Suprapubic skin (tissue), 4 donors: ENCODE measurements at regions not wholly inside any gene's neighbourhood (a gene's known extent, or its start where the extent isn't known, plus 50 kb on each side); places are given as distances from the start of the nearest gene placed in this dataset.

Source experiments
- CTCF ChIP-seq, 2 donors: fragments of 200-600 bp in 1 of 2; fragments of 450-650 bp in 1 of 2; sonication (generic) in 1 of 2; IDR thresholded peaks; one replicate each; pipeline ENCODE4 v1.5.1; 2016 to 2019; ENCODE audit warnings: antibody characterized with exemption in 2 of 2, mild to moderate bottlenecking in 1 of 2, moderate library complexity in 1 of 2
- EP300 ChIP-seq: sonication (generic); formaldehyde crosslinking; IDR thresholded peaks from one replicate; pipeline ENCODE4 v1.6.1; 2017; ENCODE audit warnings: antibody characterized with exemption
- POLR2A ChIP-seq, 2 donors: fragments of 450-650 bp; IDR thresholded peaks; one replicate each; pipeline ENCODE4 v1.6.1; 2017; ENCODE audit warnings: antibody characterized with exemption in 2 of 2, mild to moderate bottlenecking in 2 of 2, moderate library complexity in 2 of 2
- POLR2AphosphoS5 ChIP-seq, 3 donors: sonication (generic); formaldehyde crosslinking; IDR thresholded peaks; one replicate each; pipeline ENCODE4 v1.6.1; 2017; ENCODE audit warnings: antibody characterized with exemption in 3 of 3

- no peak for TF ChIP-seq EP300
- no peak for TF ChIP-seq CTCF (IDR thresholded peaks at IDR 0.05)
- no peak for TF ChIP-seq POLR2A (IDR thresholded peaks at IDR 0.05)
- no peak for TF ChIP-seq POLR2AphosphoS5 (IDR thresholded peaks at IDR 0.05)
Measured at GRCh38 chr9:134493461-134494272, 147.9 kb upstream of the COL5A1 start.
